GM12878 (cell line): ENCODE measurements at regions not wholly inside any gene's neighbourhood (a gene's known extent, or its start where the extent isn't known, plus 50 kb on each side); places are given as distances from the start of the nearest gene placed in this dataset.
A peak's percentile ranks its signal among the peaks of the same experiment; 100 is the strongest.

Source experiments
- ATAC-seq: fragments of 200-7000 bp; cut with Tn5 transposase; 3 replicates; pipeline ENCODE4 v1.9.1; 2020; ENCODE audit warnings: mild to moderate bottlenecking, moderate library complexity
- BruUV-seq: library from RNA; stranded (reverse); fragments of 400-500 nt; replicated peaks from 2 replicates; lab custom pipeline; 2021; lab: Mats Ljungman, UMichigan
- CTCF ChIA-PET: fragments of 300-600 bp; sonication (Branson Sonifier 250); formaldehyde crosslinking; extraction: SDS; loops from one replicate; lab custom pipeline; 2021; ENCODE audit warnings: inconsistent platforms; lab: Yijun Ruan, JAX
- POLR2A ChIA-PET: fragments of 350-600 bp; formaldehyde crosslinking; extraction: SDS; loops from one replicate; lab custom pipeline; 2021; ENCODE audit warnings: inconsistent platforms; lab: Charles Lee
- RAD21 ChIA-PET: fragments of 300-600 bp; sonication (Branson Sonifier 250); formaldehyde crosslinking; loops from one replicate; lab custom pipeline; 2023; ENCODE audit warnings: antibody characterized with exemption; ENCODE audit not compliant: unreplicated experiment; lab: Charles Lee
- SMC1A ChIA-PET: fragments of 300-600 bp; sonication (Branson Sonifier 250); formaldehyde crosslinking; loops from one replicate; lab custom pipeline; 2023; ENCODE audit not compliant: unreplicated experiment, uncharacterized antibody; lab: Charles Lee
- DNase-seq: peaks from one replicate; pipeline ENCODE4 v3.0.0-alpha.2; 2011; ENCODE audit warnings: low read depth, low spot score
- FAIRE-seq: peaks from 3 replicates; lab custom pipeline; 2011; peaks lifted over from hg19 to GRCh38; lab: Jason Lieb, UNC
- H2AFZ ChIP-seq: 2 replicates; pipeline ENCODE4 v1.6.0; 2011; ENCODE audit warnings: low read depth, low read length, control low read depth; ENCODE audit not compliant: control insufficient read depth
- H3K27ac ChIP-seq: 2 replicates; pipeline ENCODE4 v1.5.1; 2011; ENCODE audit warnings: control low read depth; ENCODE audit not compliant: control insufficient read depth, insufficient read depth
- H3K27me3 ChIP-seq, 2 experiments: replicated peaks in 1 of 2; 2 replicates each; pipeline versions ENCODE4 v1.6.0 to v1.6.1; 2011; ENCODE audit warnings: low read length in 1 of 2; ENCODE audit not compliant: control insufficient read depth in 2 of 2, insufficient read depth in 2 of 2
- H3K36me3 ChIP-seq, 2 experiments: 2 replicates each; pipeline ENCODE4 v1.5.1; 2011; ENCODE audit warnings: low read length in 1 of 2; ENCODE audit not compliant: control insufficient read depth in 2 of 2, insufficient read depth in 2 of 2
- H3K4me1 ChIP-seq: 2 replicates; pipeline ENCODE4 v1.6.1; 2011; ENCODE audit warnings: mild to moderate bottlenecking, low read length, moderate library complexity, mixed read lengths; ENCODE audit not compliant: control insufficient read depth, insufficient read depth
- H3K4me2 ChIP-seq: 2 replicates; pipeline ENCODE4 v1.6.0; 2011; ENCODE audit warnings: control low read depth; ENCODE audit not compliant: control insufficient read depth, insufficient read depth
- H3K4me3 ChIP-seq: fragments of 200-600 bp; sonication (generic); 2 replicates; pipeline ENCODE4 v1.5.1; 2016
- H3K79me2 ChIP-seq: 2 replicates; pipeline ENCODE4 v1.6.0; 2011; ENCODE audit warnings: low read length; ENCODE audit not compliant: control insufficient read depth, insufficient read depth
- H3K9ac ChIP-seq: 2 replicates; pipeline ENCODE4 v1.8.0; 2011; ENCODE audit warnings: low read length, control low read depth, mixed read lengths; ENCODE audit not compliant: control insufficient read depth, insufficient read depth
- H3K9me3 ChIP-seq: replicated peaks from 3 replicates; pipeline ENCODE4 v1.5.1; 2011; ENCODE audit warnings: mild to moderate bottlenecking, low read length; ENCODE audit not compliant: control insufficient read depth, insufficient read depth
- H4K20me1 ChIP-seq: 2 replicates; pipeline ENCODE4 v1.6.0; 2011; ENCODE audit not compliant: control insufficient read depth, insufficient read depth
- BRCA1 ChIP-seq: IDR thresholded peaks from 2 replicates; pipeline ENCODE4 v1.6.1; 2011; ENCODE audit warnings: low read depth, low read length, improper control_type of control experiment
- DPF2 ChIP-seq: fragments of 450-650 bp; IDR thresholded peaks from 2 replicates; pipeline ENCODE4 v1.6.1; 2017; ENCODE audit warnings: mild to moderate bottlenecking
- KAT2A ChIP-seq: conservative IDR thresholded peaks from 2 replicates; pipeline ENCODE4 v1.6.1; 2011; ENCODE audit warnings: low read depth, low read length; ENCODE audit not compliant: control insufficient read depth
- MTA3 ChIP-seq: IDR thresholded peaks from 2 replicates; pipeline ENCODE4 v1.6.1; 2012; ENCODE audit warnings: low read length, inconsistent platforms, borderline replicate concordance
- NFIC ChIP-seq: IDR thresholded peaks from 2 replicates; pipeline ENCODE4 v1.6.1; 2012; ENCODE audit warnings: low read depth, mild to moderate bottlenecking, inconsistent platforms, low read length, moderate library complexity
- NFXL1 ChIP-seq: fragments of 450-650 bp; IDR thresholded peaks from 2 replicates; pipeline ENCODE4 v1.6.1; 2017; ENCODE audit warnings: antibody characterized with exemption, mild to moderate bottlenecking, borderline replicate concordance
- RCOR1 ChIP-seq: conservative IDR thresholded peaks from 2 replicates; pipeline ENCODE4 v1.6.1; 2012; ENCODE audit warnings: low read depth, low read length, improper control_type of control experiment
- RFX5 ChIP-seq: IDR thresholded peaks from 2 replicates; pipeline ENCODE4 v1.6.1; 2011; ENCODE audit warnings: low read depth, low read length, improper control_type of control experiment
- RUNX3 ChIP-seq: IDR thresholded peaks from 2 replicates; pipeline ENCODE4 v1.6.1; 2012; ENCODE audit warnings: low read length, inconsistent platforms
- SMAD5 ChIP-seq: IDR thresholded peaks from 2 replicates; pipeline ENCODE4 v1.6.1; 2016; ENCODE audit warnings: antibody characterized with exemption, low read depth
- WRNIP1 ChIP-seq: IDR thresholded peaks from 2 replicates; pipeline ENCODE4 v1.6.1; 2011; ENCODE audit warnings: low read depth, low read length, improper control_type of control experiment, borderline replicate concordance
- YY1 ChIP-seq: IDR thresholded peaks from 2 replicates; pipeline ENCODE4 v1.6.1; 2011; ENCODE audit warnings: low read depth, mild to moderate bottlenecking, low read length
- WGBS: methylation state at CpG from one replicate; pipeline ENCODE4 v1.1.6; 2016; ENCODE audit warnings: low lambda C conversion rate; ENCODE audit not compliant: insufficient replicate concordance, insufficient coverage; ENCODE audit errors: missing lambda C conversion rate; 5-methylcytosine and 5-hydroxymethylcytosine counted together
- in situ Hi-C: fragments of 300-500 bp; cut with MboI; formaldehyde crosslinking; loops from 9 replicates; pipeline ENCODE4 v1.14.3; 2018; ENCODE audit warnings: mixed read lengths
- intact Hi-C: fragments of 100-400 bp; cut with micrococcal nuclease; formaldehyde crosslinking; loops from one replicate; pipeline ENCODE4 v1.14.2; 2022; ENCODE audit not compliant: unreplicated experiment
- TF ChIP-seq, protein P1 (sequence below): fragments of 450-650 bp; IDR thresholded peaks from 2 replicates; pipeline ENCODE4 v1.6.1; 2016; ENCODE audit warnings: mild to moderate bottlenecking
- TF ChIP-seq, protein P2 (sequence below): fragments of 450-650 bp; IDR thresholded peaks from 2 replicates; pipeline ENCODE4 v1.6.1; 2016; ENCODE audit warnings: mild to moderate bottlenecking

- ATAC-seq (no peak), DNase-seq (no peak), FAIRE-seq (no peak)
- Histone ChIP-seq H3K79me2 (no peaks in the 10 kb centered on the region), H3K4me3 (no peak overlapping the region), H3K4me2 (no peak overlapping the region), H3K4me1 (no peaks in the 10 kb centered on the region), H3K36me3 (no peaks in the 10 kb centered on the region), H2AFZ (no peak overlapping the region), H3K27ac (no peak overlapping the region), H4K20me1 (no peaks in the 10 kb centered on the region), H3K9me3 (no peaks in the 10 kb centered on the region), H3K9ac (no peak overlapping the region), H3K27me3 (no peaks in the 10 kb centered on the region)
- intact Hi-C loops (loop anchor here (5.0 kb wide), 1 partner anchor 62 kb away; no protein-coding TSS in a partner anchor), in situ Hi-C loops (no loop called here)
- TF ChIP-seq BRCA1 = no peak
- TF ChIP-seq NFXL1 = peak; percentile 23; the same call in 1 of the 2 replicates
- POLR2A ChIA-PET = interaction anchor here (1.0 to 1.5 kb wide), 4 partner anchors 11 to 67 kb away, joined by 3 to 5 read pairs (median 4); no protein-coding TSS in a partner anchor
- CTCF ChIA-PET = interaction anchor here (0.6 to 7.8 kb wide), 32 partner anchors 8 to 440 kb away, joined by 3 to 95 read pairs (median 4); partner anchors contain the start of gene PRICKLE2
- no TSS peak for BruUV-seq
- 61% methylated on average over 4 of the region's 4 CpGs for whole genome bisulfite sequencing
- RAD21 ChIA-PET = interaction anchor here (0.8 to 4.3 kb wide), 25 partner anchors 10 to 437 kb away, joined by 3 to 38 read pairs (median 6); partner anchors contain the start of gene PRICKLE2
- SMC1A ChIA-PET = interaction anchor here (0.8 to 4.7 kb wide), 30 partner anchors 9 to 433 kb away, joined by 3 to 72 read pairs (median 6); partner anchors contain the start of gene PRICKLE2
These were observed 223.8 kb downstream of the ADAMTS9 start for GRCh38 chr3:64463981-64464380.

GRCh38 chr3:64462203-64462602, 225.6 kb downstream of the ADAMTS9 start:
- H3K79me2 ChIP-seq = no peaks in the 10 kb centered on the region
- POLR2A ChIA-PET = interaction anchor here (1.8 kb wide), 1 partner anchor 9 kb away, joined by 7 read pairs; no protein-coding TSS in a partner anchor
- H3K9me3 ChIP-seq = no peaks in the 10 kb centered on the region
- no peak overlapping the region for H3K27ac ChIP-seq
- no peaks in the 10 kb centered on the region for H3K36me3 ChIP-seq
- RAD21 ChIA-PET = interaction anchor here (0.6 to 4.3 kb wide), 13 partner anchors 11 to 432 kb away, joined by 3 to 38 read pairs (median 13); partner anchors contain the start of gene PRICKLE2
- H3K4me2 ChIP-seq = no peak overlapping the region
- TF ChIP-seq, protein P1, sequence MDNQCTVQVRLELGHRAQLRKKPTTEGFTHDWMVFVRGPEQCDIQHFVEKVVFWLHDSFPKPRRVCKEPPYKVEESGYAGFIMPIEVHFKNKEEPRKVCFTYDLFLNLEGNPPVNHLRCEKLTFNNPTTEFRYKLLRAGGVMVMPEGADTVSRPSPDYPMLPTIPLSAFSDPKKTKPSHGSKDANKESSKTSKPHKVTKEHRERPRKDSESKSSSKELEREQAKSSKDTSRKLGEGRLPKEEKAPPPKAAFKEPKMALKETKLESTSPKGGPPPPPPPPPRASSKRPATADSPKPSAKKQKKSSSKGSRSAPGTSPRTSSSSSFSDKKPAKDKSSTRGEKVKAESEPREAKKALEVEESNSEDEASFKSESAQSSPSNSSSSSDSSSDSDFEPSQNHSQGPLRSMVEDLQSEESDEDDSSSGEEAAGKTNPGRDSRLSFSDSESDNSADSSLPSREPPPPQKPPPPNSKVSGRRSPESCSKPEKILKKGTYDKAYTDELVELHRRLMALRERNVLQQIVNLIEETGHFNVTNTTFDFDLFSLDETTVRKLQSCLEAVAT = no peak
- TF ChIP-seq RCOR1 (no peak), RFX5 (no peak), KAT2A (no peak), DPF2 (no peak), YY1 (peak; percentile 75), RUNX3 (peak; percentile 30; the same call in 1 of the 2 replicates), WRNIP1 (no peak), SMAD5 (no peak), MTA3 (no peak), NFIC (no peak)
- TF ChIP-seq, protein P2, sequence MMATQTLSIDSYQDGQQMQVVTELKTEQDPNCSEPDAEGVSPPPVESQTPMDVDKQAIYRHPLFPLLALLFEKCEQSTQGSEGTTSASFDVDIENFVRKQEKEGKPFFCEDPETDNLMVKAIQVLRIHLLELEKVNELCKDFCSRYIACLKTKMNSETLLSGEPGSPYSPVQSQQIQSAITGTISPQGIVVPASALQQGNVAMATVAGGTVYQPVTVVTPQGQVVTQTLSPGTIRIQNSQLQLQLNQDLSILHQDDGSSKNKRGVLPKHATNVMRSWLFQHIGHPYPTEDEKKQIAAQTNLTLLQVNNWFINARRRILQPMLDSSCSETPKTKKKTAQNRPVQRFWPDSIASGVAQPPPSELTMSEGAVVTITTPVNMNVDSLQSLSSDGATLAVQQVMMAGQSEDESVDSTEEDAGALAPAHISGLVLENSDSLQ = no peak
- TF ChIP-seq, all 136 proteins: peak for 2
- no peak overlapping the region for H3K9ac ChIP-seq
- CTCF ChIA-PET = interaction anchor here (0.9 to 7.8 kb wide), 14 partner anchors 10 to 431 kb away, joined by 3 to 95 read pairs (median 8); partner anchors contain the start of gene PRICKLE2
- FAIRE-seq (no peak), ATAC-seq (no peak), DNase-seq (no peak)
- intact Hi-C loops = loop anchor here (5.0 kb wide), 1 partner anchor 60 kb away; no protein-coding TSS in a partner anchor
- H3K4me1 ChIP-seq = no peaks in the 10 kb centered on the region
- no peaks in the 10 kb centered on the region for H4K20me1 ChIP-seq
- no peaks in the 10 kb centered on the region for H3K27me3 ChIP-seq
- H2AFZ ChIP-seq = no peak overlapping the region; the same call in 1 of the 2 replicates
- no peak overlapping the region for H3K4me3 ChIP-seq
- in situ Hi-C loops = no loop called here
- BruUV-seq = no TSS peak
- WGBS = 16% methylated on average over 5 of the region's 5 CpGs
- SMC1A ChIA-PET = interaction anchor here (0.7 to 4.7 kb wide), 17 partner anchors 11 to 439 kb away, joined by 3 to 72 read pairs (median 17); partner anchors contain the start of gene PSMD6
